Suppressor macrophage treated with lipopolysaccharide for 4 hours (primary cell): ENCODE measurements at regions not wholly inside any gene's neighbourhood (a gene's known extent, or its start where the extent isn't known, plus 50 kb on each side); places are given as distances from the start of the nearest gene placed in this dataset.

Experiments used
- DNase-seq: peaks from one replicate; pipeline ENCODE4 v3.0.0-alpha.2; 2020

DNA sequence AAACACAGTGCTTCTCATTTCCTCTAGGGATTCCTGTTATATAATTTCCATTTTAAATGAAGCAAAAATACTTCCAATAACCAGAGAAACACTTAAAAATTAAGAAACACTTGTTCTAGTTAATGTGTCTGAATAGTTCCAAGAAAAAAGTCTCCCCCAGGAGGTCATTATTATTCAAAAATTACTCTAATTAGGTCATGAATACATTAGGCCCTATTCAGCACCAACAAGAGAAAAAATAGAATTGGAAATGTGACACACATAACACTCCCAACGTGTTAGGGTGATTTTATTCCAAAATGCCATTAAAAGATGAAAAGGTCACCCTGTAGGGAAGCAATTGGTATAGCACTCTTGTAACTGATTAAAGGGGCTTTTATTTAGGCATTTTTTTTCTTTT lies 382.1 kb downstream of the TUSC7 start:
- DNase-seq = no peak

DNA sequence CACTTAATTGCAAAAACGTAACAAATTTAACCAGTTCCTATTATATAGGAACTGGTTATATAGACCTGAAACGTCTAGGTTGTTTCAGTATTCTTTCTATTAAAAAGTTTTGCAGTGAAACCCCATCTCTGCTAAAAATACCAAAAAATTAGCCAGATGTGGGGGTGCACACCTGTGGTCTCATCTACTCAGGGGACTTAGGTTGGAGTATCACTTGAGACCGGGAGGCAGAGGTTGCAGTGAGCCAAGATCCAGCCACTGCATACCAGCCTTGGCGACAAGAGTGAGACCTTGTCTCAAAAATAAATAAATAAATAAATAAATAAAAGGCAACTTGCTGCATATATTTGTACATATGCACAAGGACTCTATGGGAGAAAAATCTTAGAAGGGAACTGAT lies 387.0 kb downstream of the TUSC7 start:
- no peak for DNase-seq

DNA sequence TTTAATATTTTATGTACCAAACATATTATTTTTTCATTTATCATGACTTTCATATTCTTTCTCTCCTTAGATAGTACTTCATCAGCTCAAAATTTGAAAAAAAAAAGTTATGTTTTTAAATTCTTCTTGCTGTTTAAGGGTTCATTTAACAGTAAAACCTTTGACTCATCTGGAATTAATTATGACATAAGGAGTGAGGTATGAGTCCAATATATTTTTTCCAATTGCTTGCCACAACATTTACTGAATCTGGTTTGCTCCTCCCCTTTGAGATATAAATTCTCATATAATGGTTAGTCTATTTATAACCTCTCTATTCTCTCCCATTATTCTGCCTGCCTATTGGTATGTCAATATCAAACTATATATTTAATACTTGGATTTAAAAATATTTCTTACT lies 387.8 kb downstream of the TUSC7 start:
- DNase-seq = no peak

DNA sequence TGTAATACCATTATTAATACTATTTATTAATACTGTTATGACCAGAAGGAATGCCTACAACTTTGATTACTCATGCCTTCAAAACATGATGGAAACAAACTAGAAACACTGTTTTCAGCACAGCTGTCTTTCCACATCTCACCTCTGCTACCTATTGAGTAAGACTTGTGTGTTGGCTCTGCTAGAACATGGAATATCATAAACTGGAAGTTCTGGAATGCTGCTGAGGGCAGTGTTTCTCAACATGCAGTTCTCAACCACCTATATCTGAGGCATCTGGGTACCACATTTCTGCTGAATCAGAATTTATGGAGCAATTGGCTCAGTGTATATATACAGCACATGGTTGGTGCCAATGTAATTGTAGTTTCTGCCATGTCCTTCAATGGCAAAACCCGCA lies 392.1 kb downstream of the TUSC7 start:
- no peak for DNase-seq

DNA sequence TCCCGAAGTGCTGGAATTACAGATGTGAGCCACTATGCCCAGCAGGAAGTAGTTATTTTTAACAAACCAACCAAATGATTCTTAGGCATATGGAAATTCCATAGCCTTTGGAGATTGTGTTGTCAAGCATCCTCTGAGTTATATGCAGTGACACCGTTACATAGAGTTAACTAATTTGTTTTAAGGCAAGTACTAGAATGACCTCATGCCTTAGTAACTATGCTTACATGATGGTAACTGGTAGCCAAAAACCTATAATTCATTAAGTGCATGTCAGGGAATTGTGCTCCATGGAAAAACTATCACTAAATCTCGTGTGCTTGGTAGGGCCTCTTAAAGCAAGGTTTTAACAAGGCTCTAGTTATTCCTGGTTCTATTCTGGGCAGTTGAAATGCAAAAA lies 392.8 kb downstream of the TUSC7 start:
- no peak for DNase-seq

DNA sequence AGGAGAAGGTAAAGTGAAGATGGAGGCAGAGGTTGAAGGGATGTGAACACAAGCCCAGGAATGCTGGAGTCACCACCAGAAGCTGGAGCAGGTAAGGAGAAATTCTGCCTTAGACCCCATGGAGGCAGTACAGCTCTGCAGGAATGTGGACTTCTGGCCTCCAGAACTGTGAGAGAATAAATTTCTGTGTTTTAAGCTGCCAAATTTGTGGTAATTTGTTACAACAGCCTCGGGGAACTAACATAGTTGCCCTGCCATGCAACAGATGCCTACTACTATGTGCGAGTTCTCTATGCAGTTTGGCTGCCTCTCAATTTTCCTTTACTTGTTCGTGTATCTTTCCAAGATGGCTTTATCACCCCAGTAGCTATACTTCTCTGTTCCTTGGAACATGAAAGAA lies 394.1 kb downstream of the TUSC7 start:
- DNase-seq = no peak

DNA sequence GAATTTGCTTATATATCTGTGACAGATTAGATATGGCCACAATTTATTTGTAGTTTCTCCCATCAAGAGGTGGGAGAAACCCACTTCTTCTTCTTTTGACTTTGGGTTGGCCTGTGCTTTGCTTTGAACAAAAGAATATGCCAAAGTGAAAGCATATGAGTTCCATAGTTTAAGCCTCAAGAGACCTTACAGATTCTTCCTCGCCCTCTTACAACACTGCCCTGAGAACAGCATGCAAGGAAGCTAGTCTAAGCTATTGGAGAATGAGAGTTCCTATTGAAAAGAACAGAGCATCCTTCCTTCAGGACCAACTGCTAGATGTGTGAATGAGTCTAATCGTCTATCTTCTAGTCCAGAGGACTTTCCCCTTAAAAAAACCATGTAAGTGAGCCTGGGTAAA lies 394.8 kb downstream of the TUSC7 start:
- no peak for DNase-seq

DNA sequence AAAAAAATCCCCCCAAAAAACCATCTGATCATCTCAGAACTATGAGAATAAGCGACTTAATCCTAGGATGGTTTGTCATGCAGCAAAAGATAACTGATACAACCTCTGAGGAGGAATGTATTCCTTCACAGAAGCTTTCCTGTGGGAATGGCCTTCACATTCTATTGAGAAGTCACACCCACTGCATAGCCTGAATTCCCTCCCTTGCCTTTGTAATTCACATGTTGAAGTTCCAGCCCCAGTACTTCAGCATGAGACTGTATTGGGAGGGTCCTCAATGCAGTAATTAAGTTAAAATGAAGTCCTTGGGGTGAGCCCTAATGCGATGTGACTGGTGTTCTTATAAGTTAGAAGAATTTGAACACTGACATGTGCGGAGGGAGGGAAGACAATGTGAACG lies 395.2 kb downstream of the TUSC7 start:
- no peak for DNase-seq

DNA sequence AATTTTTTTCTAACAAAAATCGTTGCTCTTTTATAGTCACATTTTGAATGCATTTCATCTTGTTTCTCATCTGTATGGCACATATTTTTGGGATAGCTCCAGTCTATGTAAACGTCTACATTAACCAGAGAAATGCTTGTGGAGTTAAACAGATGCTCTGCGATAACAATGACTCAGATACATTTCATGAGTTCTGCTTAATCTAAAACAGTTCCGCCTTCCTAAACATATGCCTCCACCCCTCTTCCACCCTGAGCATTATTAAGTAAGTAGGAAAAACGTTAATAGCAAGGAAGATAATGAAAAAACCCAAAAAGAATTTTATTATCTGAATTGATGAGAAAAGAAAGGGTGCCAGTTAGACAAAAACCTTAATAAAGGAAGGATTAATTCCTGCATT lies 396.1 kb downstream of the TUSC7 start:
- DNase-seq = no peak

DNA sequence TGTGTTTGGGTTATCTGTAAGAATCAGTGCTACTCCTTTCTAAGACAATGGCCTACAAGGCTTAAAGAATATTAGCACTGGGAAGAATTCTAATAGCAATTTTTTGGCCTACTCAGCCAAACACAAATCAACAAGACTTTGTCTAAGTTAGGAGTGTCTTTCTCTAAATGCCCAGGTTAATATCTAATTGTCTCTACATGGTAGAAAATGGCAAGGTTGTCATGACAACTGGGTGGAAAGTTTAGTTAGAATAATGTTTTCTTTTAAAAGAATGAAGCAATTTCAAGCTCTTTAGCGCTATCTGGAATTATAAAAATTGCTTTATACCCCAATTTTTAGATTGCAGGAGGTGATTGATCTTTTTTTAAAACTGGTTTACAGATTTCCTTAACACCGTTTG lies 396.8 kb downstream of the TUSC7 start:
- no peak for DNase-seq

DNA sequence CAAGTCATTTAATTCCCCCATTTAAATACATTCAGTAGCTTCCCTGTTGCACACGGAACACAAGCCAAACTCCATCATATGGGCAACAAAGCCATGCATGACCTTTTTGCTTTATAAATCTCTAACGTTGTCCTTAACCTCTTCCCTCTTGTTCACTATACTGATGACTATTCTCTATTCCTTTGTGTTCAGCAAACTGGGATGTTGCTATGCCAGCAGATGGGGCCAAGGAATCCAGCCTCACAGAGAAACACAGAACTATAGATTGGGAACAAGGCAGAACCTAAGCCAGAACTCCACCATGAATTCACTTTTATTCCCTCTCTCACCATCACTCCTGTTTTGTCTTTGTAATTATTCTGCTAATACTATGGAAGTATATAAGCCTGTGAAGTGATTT lies 398.4 kb downstream of the TUSC7 start:
- DNase-seq = no peak

DNA sequence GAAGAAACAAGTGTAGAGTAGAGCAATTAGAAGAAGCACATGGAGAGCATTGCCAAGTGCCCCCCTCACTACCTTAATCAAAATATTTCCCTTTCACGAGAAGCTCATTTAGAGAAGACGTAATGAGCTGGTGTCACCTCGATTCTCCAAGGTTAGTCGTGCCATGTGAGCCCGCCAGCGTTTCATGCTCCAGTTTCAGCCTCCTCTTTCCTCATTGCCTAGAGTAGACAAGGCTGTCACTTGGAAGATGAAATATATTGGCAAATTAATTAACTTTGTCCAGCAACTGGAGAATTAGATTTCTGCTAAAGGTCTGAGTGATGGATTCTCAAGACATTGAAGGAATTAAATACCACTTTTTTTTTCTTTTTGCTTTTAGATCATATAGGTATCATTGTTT lies 399.6 kb downstream of the TUSC7 start:
- DNase-seq = no peak

DNA sequence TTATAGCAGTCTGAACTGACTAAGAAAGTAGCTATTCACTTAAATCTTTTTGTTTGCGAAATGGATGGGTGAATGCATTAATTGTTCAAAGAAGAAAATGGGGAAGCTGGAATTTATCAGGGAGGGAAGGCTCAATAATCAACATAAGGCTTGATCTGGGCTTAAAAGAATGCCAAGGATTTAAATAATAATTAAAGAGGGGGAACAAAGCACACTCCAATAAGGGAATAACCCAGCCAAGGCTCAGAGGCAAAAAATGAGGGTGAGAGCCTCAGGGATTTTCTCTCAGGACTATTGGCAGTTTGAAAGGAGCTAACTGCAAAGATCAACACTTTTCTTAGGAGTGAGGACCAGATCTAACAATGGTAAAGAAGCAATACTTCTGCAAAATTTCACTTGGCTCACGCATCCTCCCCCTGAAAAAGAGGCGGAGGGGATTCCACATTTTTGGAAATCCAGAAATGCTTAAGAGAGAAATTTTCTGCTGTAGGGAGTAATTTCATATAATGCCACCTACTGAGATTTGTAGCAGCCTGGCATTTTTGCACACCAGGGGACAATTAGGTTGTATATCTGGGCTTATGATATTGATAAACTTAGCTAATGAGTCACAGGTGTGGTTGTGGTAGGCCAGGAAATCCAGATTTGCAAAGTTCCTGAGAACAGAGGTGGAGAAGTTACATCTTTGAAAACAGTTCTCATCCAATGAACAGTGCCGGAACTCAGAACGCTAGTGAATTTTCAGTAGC lies 405.1 kb downstream of the TUSC7 start:
- DNase-seq = no peak

DNA sequence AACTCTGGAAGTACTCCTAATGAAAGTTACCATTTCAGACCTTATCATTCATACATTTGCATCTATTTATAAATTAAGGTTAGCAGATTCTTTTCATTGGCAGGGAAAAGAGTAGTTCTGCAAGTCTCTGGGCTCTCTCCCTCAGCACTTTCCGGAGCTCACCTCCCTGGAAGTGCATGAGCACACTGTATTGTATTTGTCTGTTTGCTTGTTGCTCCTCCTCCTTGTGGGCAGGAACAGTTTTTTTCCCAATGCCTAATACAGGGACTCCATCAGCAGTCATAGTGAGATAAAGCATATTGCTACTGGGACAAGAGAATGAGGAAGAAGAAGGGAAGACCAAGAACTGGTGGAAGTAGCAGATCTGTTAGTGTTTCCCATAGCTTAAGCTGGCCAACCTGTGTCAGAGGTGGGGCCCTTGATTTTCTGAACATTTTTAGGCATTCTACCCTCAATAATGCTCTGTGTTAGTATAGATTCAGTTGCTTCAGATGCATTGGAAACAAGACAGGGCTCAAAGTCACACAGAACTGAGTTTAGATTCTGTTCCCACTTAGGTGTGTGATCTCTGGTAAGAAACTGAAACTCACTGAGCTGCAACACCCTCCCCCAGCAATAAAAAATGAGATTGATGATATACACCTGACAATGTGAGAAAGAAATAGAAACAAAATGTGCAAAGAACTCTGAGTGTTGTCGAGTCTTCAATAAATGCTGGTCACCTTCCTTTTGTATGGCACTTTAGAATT lies 407.8 kb downstream of the TUSC7 start:
- DNase-seq = no peak

DNA sequence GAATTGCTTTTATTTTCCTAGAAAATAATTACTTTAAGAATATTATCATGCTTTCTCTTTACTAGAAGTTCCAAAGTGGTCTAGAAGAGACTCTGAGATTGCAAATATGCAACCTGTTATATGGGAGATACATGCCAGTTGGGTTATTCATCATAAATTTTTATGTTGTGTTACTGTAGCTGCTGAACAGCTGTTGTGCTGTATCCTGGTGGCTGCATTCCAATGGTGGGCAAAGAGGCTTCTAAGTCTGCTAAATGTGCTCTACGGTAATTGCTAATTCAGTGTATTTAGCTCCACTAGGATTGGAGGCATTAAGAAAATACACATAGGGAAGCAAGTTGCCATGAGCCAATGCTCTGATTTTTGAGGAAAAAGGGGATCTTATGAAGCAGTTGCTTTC lies 409.0 kb downstream of the TUSC7 start:
- no peak for DNase-seq

DNA sequence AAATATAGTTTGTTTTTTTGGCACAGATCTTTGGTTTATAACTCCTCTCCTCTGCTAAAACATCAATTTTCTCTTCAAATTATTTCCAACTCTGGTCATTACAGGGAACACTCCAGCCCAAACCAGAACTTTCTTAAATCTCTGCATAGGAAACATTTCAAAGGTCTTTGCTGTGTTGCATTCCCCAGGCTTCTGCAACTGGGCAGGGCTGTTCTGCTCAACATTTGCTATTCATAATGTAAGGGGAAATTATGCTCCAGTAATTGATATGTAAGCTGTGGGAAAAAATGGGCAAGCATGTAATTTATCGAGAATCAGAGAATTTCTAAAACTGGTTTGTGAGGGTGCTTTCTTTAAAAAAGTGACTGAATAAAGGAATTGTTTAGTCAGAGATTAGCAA lies 410.4 kb downstream of the TUSC7 start:
- DNase-seq = no peak

DNA sequence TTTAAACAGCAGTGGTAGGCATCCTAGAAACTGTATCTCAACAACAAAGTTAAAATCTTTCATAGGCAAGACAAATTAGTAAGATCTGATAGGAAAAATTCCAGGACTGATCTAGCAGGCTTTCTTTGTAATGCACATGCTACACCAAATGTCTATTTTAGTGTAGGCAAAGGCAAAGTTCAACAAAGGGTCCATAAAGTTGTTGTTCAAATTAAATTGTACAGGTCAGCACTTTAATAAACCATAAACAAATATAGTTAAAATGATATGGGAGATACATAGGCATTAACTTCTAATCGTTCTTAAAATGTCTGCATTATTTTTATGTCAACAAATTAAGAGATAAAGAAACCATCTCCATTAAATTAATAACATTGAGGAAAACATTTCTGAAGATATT lies 413.0 kb downstream of the TUSC7 start:
- DNase-seq = no peak

DNA sequence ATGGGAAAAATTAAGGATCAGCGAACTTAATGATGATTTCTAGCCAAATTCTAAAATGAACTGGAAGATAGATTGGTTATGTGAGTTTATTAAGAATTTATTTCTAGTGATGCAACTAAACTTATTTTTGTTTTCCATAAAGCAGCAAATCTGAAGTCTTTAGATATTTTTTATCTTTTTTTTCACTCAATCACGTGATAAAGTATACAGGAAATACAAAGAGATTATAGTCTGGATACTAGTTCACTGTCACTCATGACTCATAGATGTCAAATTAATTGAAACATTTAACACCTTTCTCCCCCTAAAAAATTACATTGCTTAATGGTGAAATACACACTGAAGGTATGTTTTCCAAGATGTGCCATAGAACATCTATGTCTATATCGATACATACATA lies 416.9 kb downstream of the TUSC7 start:
- no peak for DNase-seq

DNA sequence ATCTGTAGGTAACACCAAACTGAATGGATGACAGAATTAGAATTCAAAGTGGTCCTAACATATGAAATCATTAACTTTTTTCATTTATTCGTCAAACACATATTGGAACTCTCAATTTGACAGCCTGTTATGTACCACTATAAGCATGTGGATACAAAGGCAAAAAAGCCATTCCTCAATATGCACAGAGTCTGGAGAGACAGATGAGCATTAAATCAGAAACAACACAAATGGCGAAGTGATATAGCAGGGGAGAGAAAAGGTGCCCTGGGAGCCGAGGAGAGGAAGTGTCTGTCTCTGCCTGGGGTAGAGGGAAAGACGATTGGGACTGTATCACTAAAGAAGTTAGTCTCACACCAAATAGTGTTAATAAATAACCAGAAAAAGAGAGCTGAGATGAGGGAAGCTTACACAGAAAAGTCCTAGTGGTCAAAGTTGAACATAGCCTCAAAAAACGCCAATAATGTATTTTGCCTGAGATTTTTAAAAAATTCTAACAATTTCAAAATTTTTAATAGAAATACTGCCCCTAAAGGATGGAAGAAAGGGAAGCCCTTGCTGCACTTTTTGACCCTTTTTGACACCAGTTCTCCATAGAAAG lies 417.5 kb downstream of the TUSC7 start:
- DNase-seq = no peak

DNA sequence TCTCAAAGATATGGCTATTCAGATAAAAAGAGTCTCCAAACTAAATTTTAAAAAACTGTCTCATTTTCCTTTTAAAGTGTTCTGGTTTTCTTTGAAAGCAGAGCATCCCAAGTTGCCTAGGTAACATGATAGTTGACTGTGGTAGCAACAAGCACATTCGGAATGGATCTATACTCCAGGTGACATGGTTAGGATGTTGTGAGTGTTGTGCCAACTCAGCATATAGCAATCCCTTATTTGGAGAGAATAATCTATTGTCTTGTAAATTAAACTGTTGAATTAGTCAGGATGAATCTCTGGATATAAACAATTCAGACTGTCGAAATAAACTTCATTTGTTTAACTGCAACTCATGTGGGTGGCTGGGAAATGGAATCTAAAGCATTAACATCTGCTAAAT lies 418.6 kb downstream of the TUSC7 start:
- no peak for DNase-seq

DNA sequence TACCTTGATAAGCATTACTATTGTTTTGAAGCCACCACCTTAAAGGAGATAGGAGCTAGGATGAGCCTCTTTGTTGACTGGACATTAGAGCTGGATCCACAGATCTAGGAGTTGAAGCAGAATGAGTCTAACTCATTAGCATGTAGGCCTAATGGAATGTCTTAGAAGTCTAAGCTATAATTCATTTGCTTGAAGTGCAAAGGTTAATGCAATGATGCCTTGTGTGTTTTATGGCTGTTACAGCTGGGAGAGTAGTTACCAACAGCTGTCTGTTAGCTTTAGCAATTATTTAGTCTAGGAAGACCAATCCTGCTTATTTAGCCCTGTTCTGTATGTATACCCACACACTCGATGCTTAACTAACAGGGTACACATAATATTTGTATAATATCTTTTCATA lies 419.3 kb downstream of the TUSC7 start:
- DNase-seq = no peak

DNA sequence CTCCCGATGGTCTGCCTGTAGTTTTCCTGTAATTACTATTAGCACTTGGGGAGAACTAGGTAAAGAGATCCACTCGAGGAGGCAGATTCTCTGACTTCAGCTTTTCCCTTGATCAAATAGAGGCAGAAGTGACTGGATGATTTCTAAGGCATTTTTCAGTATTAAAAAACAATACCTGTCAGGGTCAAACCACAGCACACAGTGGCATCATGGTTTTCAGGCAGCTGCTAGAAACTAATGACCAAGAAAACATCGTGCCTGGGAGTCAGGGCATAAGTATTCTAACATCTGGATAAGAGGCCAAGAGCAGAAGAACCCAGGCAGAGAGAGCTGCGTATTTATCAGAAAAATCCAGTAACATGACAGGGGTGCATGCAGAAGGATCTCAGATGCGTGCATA lies 419.9 kb downstream of the TUSC7 start:
- no peak for DNase-seq

DNA sequence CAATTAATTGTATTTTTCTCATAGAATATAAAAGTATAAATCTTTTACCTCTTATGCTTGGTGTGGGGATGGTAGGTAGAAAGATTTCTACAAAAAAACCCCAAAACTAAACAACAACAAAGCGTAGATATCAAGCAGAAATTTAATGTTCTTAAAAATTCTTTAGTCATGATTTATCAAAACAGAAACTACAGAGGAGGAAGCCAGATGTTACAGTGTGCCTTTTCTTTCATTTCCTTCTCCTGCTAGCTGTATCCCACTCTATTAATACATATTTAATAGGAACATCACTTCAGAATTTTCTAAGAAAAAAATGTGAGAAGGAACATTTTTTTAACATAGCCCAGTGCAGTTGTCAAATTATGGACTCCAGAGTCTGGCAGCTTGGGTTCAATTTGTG lies 420.6 kb downstream of the TUSC7 start:
- DNase-seq = peak; percentile 35

DNA sequence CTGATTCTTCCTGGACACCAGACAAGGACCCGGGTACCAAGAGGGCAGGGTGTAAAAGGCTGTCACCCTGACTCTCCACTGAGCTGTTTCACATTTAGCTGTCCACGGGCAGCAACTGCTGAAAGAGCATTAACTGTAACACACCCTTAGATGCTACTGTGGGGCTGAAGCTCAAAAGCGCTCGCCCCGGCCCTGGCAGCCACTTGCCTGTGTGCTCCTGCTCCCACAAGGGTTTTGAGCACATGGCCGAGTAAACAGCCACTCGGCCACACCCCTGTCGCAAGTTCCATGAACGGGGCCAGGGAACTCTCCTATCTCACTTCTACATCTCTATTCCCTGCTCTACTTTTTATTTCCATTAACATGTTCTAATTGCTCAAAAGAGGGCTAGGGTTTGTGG lies 421.7 kb downstream of the TUSC7 start:
- no peak for DNase-seq

DNA sequence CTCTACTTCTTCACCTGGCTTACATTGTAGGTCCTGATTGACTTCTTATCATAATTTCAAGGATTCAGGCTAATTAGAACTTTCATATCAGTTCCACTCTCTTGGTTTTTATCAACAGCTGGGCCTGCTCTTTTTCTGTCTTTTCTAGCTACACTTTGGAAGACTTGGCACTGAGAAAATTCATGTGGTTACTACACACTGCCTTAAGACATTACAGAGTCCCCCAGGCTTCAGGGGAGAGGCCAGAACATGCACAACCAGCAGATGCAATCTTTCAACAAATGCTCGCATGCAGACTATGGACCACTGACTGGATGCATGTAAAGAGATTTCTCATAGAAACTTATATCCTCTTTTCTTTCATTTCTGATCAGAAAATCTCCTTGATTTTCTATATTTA lies 423.5 kb downstream of the TUSC7 start:
- no peak for DNase-seq
